Superior temporal gyrus (tissue), 1 donor: ENCODE measurements at regions not wholly inside any gene's neighbourhood (a gene's known extent, or its start where the extent isn't known, plus 50 kb on each side); places are given as distances from the start of the nearest gene placed in this dataset.
"Not testable (repeated sequence)": the region's sequence is repeated elsewhere in the genome, so short reads cannot be mapped to it uniquely, and the experiment has no call there.

Experiments
- DNase-seq: peaks from one replicate; pipeline ENCODE4 v3.0.0-alpha.2; 2016; ENCODE audit errors: extremely low spot score

DNA sequence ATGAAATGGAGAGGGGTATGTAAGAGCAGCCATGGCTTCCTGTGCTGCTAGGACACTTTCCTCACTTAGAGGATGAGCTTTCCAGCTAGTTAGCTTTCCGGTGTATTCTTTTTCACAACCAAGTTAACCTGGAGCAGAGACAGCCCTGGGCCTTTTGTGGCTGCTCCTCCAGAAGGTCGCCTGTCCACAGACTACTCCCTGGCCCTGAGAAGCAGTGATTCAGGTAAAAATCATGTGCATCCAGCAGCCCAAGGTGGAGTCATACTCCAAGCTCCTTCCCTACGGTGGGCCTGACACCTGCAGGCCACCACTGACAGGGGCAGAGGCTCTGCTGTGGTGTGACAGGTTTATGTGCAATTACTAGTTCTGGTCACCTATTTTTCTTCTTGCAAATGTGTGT, 187.2 kb downstream of the ANKRD30B start:
- no peak for DNase-seq

DNA sequence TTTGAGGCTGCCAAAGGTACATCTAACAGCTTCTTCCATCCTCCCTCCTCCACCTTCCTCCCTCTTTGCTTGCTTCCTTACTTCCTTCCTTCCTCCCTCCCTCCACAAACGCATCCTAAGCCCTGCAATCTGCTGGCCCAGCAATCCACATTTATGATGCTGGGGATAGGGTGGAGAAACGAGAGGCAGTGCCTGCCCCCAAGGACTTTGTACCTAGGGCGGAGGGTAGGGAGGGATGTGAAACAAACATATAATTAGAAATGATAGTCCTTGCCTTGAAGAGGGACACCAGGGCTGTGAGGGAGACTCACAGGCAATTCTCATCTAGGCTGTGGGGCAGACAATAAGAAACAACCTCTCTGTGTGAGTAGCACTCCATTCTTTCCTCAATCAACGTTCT, 188.3 kb downstream of the ANKRD30B start:
- DNase-seq: no peak

DNA sequence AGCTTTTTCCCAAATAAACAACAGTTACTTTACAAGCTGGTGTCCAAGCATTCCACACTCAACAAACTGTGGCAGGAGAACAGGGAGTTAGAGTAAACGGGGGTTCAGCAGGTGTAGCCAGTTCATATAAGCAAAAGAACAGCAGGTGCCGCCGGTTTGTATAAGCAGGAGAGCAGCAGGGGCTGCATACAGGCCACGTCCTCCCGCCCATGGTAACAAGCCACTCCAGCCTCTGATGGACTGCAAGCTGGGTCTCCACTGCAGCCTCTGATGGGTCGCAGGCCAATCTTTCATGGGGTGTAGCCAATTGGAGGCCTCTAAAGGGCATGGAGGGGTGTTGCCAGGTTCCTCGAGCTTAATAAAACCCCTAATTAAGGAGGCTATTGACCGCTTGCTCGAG, 189.3 kb downstream of the ANKRD30B start:
- no peak for DNase-seq

GRCh38 chr18:14939141-14939540, 191.2 kb downstream of the ANKRD30B start:
- no peak for DNase-seq

GRCh38 chr18:14940106-14940505, 192.1 kb downstream of the ANKRD30B start:
- not testable (repeated sequence) for DNase-seq

DNA sequence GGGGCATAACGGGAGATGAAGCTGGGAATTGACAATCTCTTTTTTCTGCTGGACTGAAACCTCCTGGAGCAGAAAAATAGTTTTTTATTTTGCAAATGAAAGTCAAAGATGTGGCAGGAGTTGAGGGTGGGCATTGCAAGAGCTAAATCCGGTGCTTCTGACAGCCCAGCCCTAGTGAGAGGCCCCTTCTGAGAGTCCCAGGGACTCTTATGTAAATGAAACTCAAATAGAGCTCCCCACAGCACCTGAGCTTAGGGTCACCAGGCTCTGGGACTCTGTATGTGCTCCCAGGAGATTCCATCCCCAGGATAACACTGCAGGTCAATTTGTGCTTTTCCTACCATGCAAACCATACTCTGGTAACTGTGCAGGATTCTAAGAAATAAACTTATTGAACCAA, 192.8 kb downstream of the ANKRD30B start:
- no peak for DNase-seq

GRCh38 chr18:14941256-14941655, 193.3 kb downstream of the ANKRD30B start:
- DNase-seq: no peak

GRCh38 chr18:14941792-14942191, 193.8 kb downstream of the ANKRD30B start:
- DNase-seq: no peak

DNA sequence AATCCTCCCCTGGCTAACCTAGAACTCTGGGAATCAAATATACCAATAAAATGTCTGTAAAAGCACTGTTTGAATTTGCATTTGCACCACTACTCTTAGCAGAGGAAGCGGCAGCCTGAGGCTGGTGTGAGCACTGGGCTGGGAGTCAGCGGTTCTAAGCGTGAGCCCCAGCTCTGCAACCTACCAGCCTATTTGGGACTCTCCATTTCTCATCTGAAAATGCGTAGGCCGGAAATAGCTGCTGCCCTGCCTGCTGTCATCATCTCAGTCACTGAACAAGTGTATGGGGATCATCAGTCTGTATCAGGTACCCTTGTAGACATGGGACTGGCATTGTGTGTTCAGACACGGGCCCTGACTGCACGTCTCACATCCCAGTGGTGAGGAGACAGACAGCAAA, 194.3 kb downstream of the ANKRD30B start:
- no peak for DNase-seq

- DNase-seq: no peak
These were observed 195.5 kb downstream of the ANKRD30B start for GRCh38 chr18:14943486-14943885.

- no peak for DNase-seq
These were observed 196.1 kb downstream of the ANKRD30B start for GRCh38 chr18:14943967-14944636.

- no peak for DNase-seq
These were observed 196.9 kb downstream of the ANKRD30B start for GRCh38 chr18:14944838-14945237.

DNA sequence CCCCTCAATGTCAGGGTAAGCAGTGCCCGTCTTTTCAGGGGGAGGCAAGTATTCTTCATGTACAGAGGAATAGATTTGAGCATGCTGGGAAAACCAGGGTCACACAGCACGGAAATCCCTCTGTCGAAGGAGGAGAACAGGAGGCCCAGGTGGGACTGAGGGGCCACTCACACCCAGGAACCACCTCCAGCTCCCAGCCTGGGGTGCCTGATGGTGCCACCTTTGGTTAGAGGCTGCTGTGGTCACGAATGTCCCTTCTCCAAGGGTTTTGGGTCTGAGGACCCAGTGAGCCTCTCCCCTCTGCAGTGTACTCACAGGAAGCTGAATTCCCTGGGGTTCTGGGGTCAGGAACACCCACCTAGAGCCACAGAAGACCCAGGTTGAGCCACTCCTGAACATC, 197.3 kb downstream of the ANKRD30B start:
- DNase-seq: no peak

DNA sequence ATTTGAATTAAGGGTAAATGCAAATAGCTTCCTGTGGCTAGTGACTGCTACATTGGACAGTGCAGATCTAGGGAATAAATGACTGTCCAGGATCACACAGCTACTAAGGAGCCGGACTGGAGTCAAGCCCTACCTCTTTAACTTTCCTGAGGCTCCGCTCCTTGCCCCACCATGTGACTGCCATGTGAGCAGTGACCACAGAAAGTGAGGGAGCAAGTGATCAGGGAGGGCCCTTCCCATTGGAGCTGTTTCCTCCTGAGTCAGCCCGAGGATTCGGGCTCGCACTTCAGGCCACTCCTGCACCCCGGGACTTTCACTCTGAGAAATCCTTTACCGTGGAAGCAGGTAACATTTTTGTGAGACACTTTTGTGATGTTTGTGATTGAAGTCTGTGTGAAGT, 198.0 kb downstream of the ANKRD30B start:
- no peak for DNase-seq

- DNase-seq: not testable (repeated sequence)
These were observed 198.9 kb downstream of the ANKRD30B start for GRCh38 chr18:14946741-14947470.

GRCh38 chr18:14947482-14948162, 199.7 kb downstream of the ANKRD30B start:
- no peak for DNase-seq

- DNase-seq: no peak
These were observed 200.2 kb downstream of the ANKRD30B start for GRCh38 chr18:14948163-14948540.

GRCh38 chr18:14949800-14950664, 202.1 kb downstream of the ANKRD30B start:
- no peak for DNase-seq

- not testable (repeated sequence) for DNase-seq
These were observed 204.6 kb downstream of the ANKRD30B start for GRCh38 chr18:14952444-14953077.

- DNase-seq: no peak
These were observed 210.7 kb downstream of the ANKRD30B start for GRCh38 chr18:14958701-14959100.

DNA sequence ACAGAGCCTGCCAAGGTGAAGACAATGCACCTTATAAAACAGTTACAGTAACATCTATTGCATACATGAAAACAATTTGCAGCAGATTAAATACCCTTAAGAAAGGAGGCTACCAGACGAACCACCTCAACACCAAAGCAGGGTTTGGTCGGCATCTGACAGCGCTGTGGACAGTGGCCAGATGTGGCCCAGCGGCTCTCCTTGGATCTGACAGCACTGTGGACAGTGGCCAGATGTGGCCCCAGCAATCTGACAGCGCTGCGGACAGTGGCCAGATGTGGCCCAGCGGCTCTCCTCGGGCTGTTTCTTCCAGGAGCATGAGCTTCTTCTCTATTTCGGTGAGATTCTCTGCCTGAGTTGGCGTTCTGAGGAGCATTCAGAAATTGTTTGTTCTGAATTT, 211.6 kb downstream of the ANKRD30B start:
- no peak for DNase-seq
